ENCODE measurements at regions not wholly inside any gene's neighbourhood (a gene's known extent, or its start where the extent isn't known, plus 50 kb on each side); places are given as distances from the start of the nearest gene placed in this dataset.

- TF ChIP-seq EZH2phosphoT487 (IDR thresholded peaks at IDR 0.05; ENCODE audit: borderline replicate concordance) (no peak), CTCF (conservative IDR thresholded peaks at IDR 0.05; ENCODE audit: low read length) (no peak)
These were observed 512.3 kb downstream of the MCTP2 start for GRCh38 chr15:94743668-94744067.
